ENCODE measurements at regions not wholly inside any gene's neighbourhood (a gene's known extent, or its start where the extent isn't known, plus 50 kb on each side); places are given as distances from the start of the nearest gene placed in this dataset.

DNA sequence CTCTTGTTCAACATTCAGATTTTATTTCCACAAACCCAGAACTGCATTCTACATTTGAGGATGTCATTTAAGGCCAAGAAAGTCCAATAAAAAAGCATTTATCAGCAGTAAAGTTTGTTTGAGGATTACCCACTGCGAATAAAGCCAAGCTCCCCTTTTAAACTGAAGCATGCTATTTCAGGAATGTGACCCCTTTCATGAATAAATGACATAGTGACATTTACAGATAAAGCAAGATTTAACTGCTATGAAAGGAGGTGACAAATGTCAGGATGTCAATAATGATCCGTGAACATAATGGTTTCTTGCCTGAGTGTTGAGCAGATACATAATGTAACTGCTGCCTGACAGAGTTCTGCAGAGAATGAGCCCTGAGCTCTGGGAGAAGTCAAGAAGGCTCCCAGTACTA is 146.3 kb downstream of the TDRD15 start:
- Histone ChIP-seq H3K36me3 (no peaks in the 10 kb centered on the region), H3K9me3 (no peaks in the 10 kb centered on the region), H3K27me3 (no peaks in the 10 kb centered on the region), H3K4me1 (no peaks in the 10 kb centered on the region), H3K4me3 (no peak overlapping the region), H3K27ac (no peak overlapping the region)
- DNase-seq, result no peak
- no peak for ATAC-seq
- TF ChIP-seq, protein P1, sequence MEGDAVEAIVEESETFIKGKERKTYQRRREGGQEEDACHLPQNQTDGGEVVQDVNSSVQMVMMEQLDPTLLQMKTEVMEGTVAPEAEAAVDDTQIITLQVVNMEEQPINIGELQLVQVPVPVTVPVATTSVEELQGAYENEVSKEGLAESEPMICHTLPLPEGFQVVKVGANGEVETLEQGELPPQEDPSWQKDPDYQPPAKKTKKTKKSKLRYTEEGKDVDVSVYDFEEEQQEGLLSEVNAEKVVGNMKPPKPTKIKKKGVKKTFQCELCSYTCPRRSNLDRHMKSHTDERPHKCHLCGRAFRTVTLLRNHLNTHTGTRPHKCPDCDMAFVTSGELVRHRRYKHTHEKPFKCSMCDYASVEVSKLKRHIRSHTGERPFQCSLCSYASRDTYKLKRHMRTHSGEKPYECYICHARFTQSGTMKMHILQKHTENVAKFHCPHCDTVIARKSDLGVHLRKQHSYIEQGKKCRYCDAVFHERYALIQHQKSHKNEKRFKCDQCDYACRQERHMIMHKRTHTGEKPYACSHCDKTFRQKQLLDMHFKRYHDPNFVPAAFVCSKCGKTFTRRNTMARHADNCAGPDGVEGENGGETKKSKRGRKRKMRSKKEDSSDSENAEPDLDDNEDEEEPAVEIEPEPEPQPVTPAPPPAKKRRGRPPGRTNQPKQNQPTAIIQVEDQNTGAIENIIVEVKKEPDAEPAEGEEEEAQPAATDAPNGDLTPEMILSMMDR (IDR thresholded peaks at IDR 0.05 in 4 of 5, conservative IDR thresholded peaks at IDR 0.05 in 1 of 5), result no peak
- no peak for TF ChIP-seq POLR2A (IDR thresholded peaks at IDR 0.05)
- in situ Hi-C loops (cut with MboI; ENCODE audit: low sequenced_read_pairs in 4 of 4) (no loop called here), intact Hi-C loops (cut with DNase I; ENCODE audit: low total_unique reads) (no loop called here)

DNA sequence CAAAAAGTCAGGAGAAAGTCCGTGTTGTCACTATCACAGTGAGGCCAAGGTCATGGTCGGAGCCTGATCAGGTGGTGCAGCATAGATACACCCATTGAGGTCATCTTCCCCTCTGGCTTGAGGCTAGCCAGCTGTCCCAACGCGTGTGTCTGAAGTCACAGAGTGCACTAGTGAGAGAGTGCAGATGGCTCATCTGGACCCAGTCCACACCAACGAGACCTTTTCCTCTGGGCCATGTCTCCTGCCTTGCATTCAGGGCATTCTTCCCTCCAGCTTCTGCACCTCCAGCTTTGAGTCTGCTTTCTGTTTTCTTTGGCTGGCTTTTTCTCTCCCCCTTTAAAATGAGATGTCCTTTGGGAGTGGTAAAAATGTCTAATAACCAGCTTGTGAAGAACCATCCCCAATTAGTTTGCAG is 146.9 kb downstream of the TDRD15 start:
- intact Hi-C loops (cut with DNase I; ENCODE audit: low total_unique reads) (no loop called here), in situ Hi-C loops (cut with MboI; ENCODE audit: low sequenced_read_pairs in 4 of 4) (no loop called here)
- TF ChIP-seq POLR2A (IDR thresholded peaks at IDR 0.05), result no peak
- TF ChIP-seq, protein P1 (IDR thresholded peaks at IDR 0.05 in 4 of 5, conservative IDR thresholded peaks at IDR 0.05 in 1 of 5), result no peak
- Histone ChIP-seq H3K4me1 (no peaks in the 10 kb centered on the region), H3K27ac (no peak overlapping the region), H3K9me3 (no peaks in the 10 kb centered on the region), H3K27me3 (no peaks in the 10 kb centered on the region), H3K36me3 (no peaks in the 10 kb centered on the region), H3K4me3 (no peak overlapping the region)
- peak in 1 of 2 donors; percentile 17 for DNase-seq
- ATAC-seq, result peak in 1 of 2 donors; percentile 42

DNA sequence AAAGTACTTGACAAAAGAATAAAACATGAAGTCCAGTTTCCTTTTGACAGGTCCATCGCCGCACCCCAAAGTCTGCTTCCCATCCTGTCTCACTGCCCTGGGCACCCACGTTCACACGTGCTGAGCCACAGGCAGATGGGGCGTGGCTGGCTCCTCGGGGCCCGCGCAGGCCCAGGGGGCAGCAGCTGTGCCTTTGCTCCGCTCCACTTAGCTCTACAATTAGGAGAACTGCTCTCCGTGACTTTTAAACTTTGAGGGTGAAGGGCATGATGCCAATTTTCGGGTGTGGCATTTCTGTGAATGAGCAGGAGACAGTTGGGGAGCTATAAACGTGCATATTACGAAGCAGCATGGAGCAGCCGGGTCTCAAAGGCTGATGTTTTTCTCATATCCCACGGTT is 152.4 kb downstream of the TDRD15 start:
- intact Hi-C loops (cut with DNase I; ENCODE audit: low total_unique reads), result no loop called here
- H3K36me3 ChIP-seq, result no peaks in the 10 kb centered on the region
- no peak overlapping the region for H3K27ac ChIP-seq
- in situ Hi-C loops (cut with MboI; ENCODE audit: low sequenced_read_pairs in 4 of 4), result no loop called here
- no peaks in the 10 kb centered on the region for H3K9me3 ChIP-seq
- H3K27me3 ChIP-seq, result no peaks in the 10 kb centered on the region
- H3K4me3 ChIP-seq, result no peak overlapping the region
- no peak for TF ChIP-seq POLR2A (IDR thresholded peaks at IDR 0.05)
- TF ChIP-seq, protein P1 (IDR thresholded peaks at IDR 0.05 in 4 of 5, conservative IDR thresholded peaks at IDR 0.05 in 1 of 5), result no peak
- DNase-seq (no peak), ATAC-seq (no peak)
- no peaks in the 10 kb centered on the region for H3K4me1 ChIP-seq

DNA sequence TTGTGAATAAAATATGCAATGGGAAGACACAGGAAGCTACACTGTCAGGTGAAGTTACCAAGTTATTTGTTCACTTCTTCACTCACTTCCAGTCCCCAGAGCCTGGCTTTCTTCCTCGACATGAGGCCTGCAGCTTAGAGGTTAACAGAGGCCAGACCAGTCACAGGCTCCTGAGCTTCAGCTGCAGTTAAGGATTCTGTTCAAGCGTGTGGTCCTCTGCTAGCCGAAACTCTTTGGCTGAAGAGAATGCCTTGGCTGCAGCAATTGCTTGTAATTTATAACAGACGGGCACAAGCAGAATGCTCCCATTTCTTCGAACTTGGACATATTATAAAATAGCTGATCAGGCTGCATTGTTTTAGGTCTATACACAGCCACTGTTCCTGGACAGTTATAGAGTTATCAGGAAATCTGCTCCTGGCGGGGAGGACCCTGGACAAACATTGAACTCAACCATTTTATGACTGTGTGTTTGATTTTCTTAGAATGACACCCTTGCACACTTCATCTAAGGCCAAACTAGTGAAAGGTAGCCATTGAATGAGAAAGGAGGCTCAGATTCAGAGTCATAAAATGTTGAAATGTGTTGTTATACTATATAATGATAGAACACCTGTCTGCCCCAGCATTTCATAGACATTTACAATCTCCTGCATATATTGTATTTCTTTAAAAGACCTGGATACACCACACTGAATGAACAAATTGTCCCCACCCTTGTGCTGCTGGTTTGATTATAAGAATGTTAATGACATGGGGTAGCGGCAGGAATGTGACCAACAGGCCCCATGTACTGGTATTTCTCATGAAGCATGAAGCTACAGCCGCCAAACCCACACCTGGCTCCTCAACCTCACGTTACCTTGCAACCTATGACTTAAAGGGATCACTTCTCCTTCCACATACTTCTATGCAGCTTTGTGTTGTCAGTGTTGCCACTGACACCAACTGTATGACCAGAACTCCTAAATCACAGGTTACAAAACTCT is 153.6 kb downstream of the TDRD15 start:
- H3K4me3 ChIP-seq, result no peak overlapping the region
- DNase-seq (no peak), ATAC-seq (no peak)
- H3K36me3 ChIP-seq, result no peaks in the 10 kb centered on the region
- no peaks in the 10 kb centered on the region for H3K27me3 ChIP-seq
- intact Hi-C loops (cut with DNase I; ENCODE audit: low total_unique reads) (no loop called here), in situ Hi-C loops (cut with MboI; ENCODE audit: low sequenced_read_pairs in 4 of 4) (no loop called here)
- H3K9me3 ChIP-seq, result no peaks in the 10 kb centered on the region
- no peaks in the 10 kb centered on the region for H3K4me1 ChIP-seq
- TF ChIP-seq, protein P1 (IDR thresholded peaks at IDR 0.05 in 4 of 5, conservative IDR thresholded peaks at IDR 0.05 in 1 of 5), result no peak
- TF ChIP-seq POLR2A (IDR thresholded peaks at IDR 0.05), result no peak
- H3K27ac ChIP-seq, result no peak overlapping the region

Data from gastrocnemius medialis (tissue), 4 donors.